ENCODE measurements at regions not wholly inside any gene's neighbourhood (a gene's known extent, or its start where the extent isn't known, plus 50 kb on each side); places are given as distances from the start of the nearest gene placed in this dataset.

- TF ChIP-seq POLR2AphosphoS5 (IDR thresholded peaks at IDR 0.05; ENCODE audit: low read depth) (no peak), GABPA (IDR thresholded peaks at IDR 0.05; ENCODE audit: low read depth) (no peak), REST (IDR thresholded peaks at IDR 0.05; ENCODE audit: insufficient replicate concordance, low read depth) (no peak), SPI1 (IDR thresholded peaks at IDR 0.05; ENCODE audit: borderline replicate concordance, low read depth) (no peak), CTCF (IDR thresholded peaks at IDR 0.05; ENCODE audit: insufficient read depth, low read length) (no peak)
- Histone ChIP-seq H3K27me3 (ENCODE audit: insufficient read depth, poor library complexity, severe bottlenecking) (no peaks in the 10 kb centered on the region), H3K27ac (replicated peaks) (no peak overlapping the region), H3K4me3 (replicated peaks; ENCODE audit: insufficient read depth, low read length) (no peak overlapping the region)
- DNase-seq (ENCODE audit: low read depth in 1 of 2, low spot score in 1 of 2): no peak
Observed at GRCh38 chr2:65920659-65921058, 488.3 kb upstream of the SPRED2 start.

- DNase-seq (ENCODE audit: low read depth in 1 of 2, low spot score in 1 of 2): no peak
- Histone ChIP-seq H3K27me3 (ENCODE audit: insufficient read depth, poor library complexity, severe bottlenecking) (no peaks in the 10 kb centered on the region), H3K27ac (replicated peaks) (no peak overlapping the region), H3K4me3 (replicated peaks; ENCODE audit: insufficient read depth, low read length) (no peak overlapping the region)
- no peak for TF ChIP-seq GABPA (IDR thresholded peaks at IDR 0.05; ENCODE audit: low read depth)
- no peak for TF ChIP-seq SPI1 (IDR thresholded peaks at IDR 0.05; ENCODE audit: borderline replicate concordance, low read depth)
- TF ChIP-seq REST (IDR thresholded peaks at IDR 0.05; ENCODE audit: insufficient replicate concordance, low read depth): no peak
Observed at GRCh38 chr2:65919550-65920188, 487.3 kb upstream of the SPRED2 start.

- TF ChIP-seq GABPA (IDR thresholded peaks at IDR 0.05; ENCODE audit: low read depth) (no peak), REST (IDR thresholded peaks at IDR 0.05; ENCODE audit: insufficient replicate concordance, low read depth) (no peak), SPI1 (IDR thresholded peaks at IDR 0.05; ENCODE audit: borderline replicate concordance, low read depth) (no peak), POLR2AphosphoS5 (IDR thresholded peaks at IDR 0.05; ENCODE audit: low read depth) (no peak), CTCF (IDR thresholded peaks at IDR 0.05; ENCODE audit: insufficient read depth, low read length) (no peak)
Observed at GRCh38 chr2:65918760-65919187, 486.4 kb upstream of the SPRED2 start.

More at GRCh38 chr2:65918760-65919187, 486.4 kb upstream of the SPRED2 start:
- H3K27ac ChIP-seq (replicated peaks): no peak overlapping the region
- no peaks in the 10 kb centered on the region for H3K27me3 ChIP-seq (ENCODE audit: insufficient read depth, poor library complexity, severe bottlenecking)
- no peak for DNase-seq (ENCODE audit: low read depth in 1 of 2, low spot score in 1 of 2)
- H3K4me3 ChIP-seq (replicated peaks; ENCODE audit: insufficient read depth, low read length): no peak overlapping the region

All from HL-60 (cell line).